ENCODE measurements at regions not wholly inside any gene's neighbourhood (a gene's known extent, or its start where the extent isn't known, plus 50 kb on each side); places are given as distances from the start of the nearest gene placed in this dataset.

- H3K27ac ChIP-seq, result no peak overlapping the region
- H3K27me3 ChIP-seq, result no peaks in the 10 kb centered on the region
- intact Hi-C loops (cut with DNase I), result no loop called here
- no peak for ATAC-seq
- no peaks in the 10 kb centered on the region for H3K9me3 ChIP-seq
- H3K4me3 ChIP-seq, result no peak overlapping the region
- DNase-seq, result no peak
- no peaks in the 10 kb centered on the region for H3K36me3 ChIP-seq
- WGBS (ENCODE audit: insufficient coverage, low coverage, low lambda C conversion rate, missing lambda C conversion rate), result 46% methylated on average over 3 of the region's 5 CpGs
- H3K4me1 ChIP-seq, result no peaks in the 10 kb centered on the region
- TF ChIP-seq POLR2A (IDR thresholded peaks at IDR 0.05) (no peak), CTCF (IDR thresholded peaks at IDR 0.05) (no peak)
Measured at GRCh38 chr5:107277485-107278125, 393.1 kb downstream of the EFNA5 start.

- H3K36me3 ChIP-seq, result no peaks in the 10 kb centered on the region
- no peak for ATAC-seq
- DNase-seq, result no peak
- no peak overlapping the region for H3K4me3 ChIP-seq
- intact Hi-C loops (cut with DNase I), result no loop called here
- H3K4me1 ChIP-seq, result no peaks in the 10 kb centered on the region
- no peak overlapping the region for H3K27ac ChIP-seq
- H3K9me3 ChIP-seq, result no peaks in the 10 kb centered on the region
- TF ChIP-seq CTCF (IDR thresholded peaks at IDR 0.05) (no peak), POLR2A (IDR thresholded peaks at IDR 0.05) (no peak)
- no peaks in the 10 kb centered on the region for H3K27me3 ChIP-seq
- WGBS (ENCODE audit: insufficient coverage, low coverage, low lambda C conversion rate, missing lambda C conversion rate), result 0% methylated on average over 1 of the region's 1 CpG
Measured at GRCh38 chr5:107275333-107275732, 395.4 kb downstream of the EFNA5 start.

GRCh38 chr5:107274571-107274970, 396.2 kb downstream of the EFNA5 start:
- DNase-seq, result no peak
- Histone ChIP-seq H3K27me3 (no peaks in the 10 kb centered on the region), H3K4me3 (no peak overlapping the region), H3K27ac (no peak overlapping the region), H3K9me3 (no peaks in the 10 kb centered on the region), H3K4me1 (no peaks in the 10 kb centered on the region), H3K36me3 (no peaks in the 10 kb centered on the region)
- no peak for ATAC-seq
- TF ChIP-seq CTCF (IDR thresholded peaks at IDR 0.05) (no peak), POLR2A (IDR thresholded peaks at IDR 0.05) (no peak)
- 44% methylated on average over 1 of the region's 1 CpG for WGBS (ENCODE audit: insufficient coverage, low coverage, low lambda C conversion rate, missing lambda C conversion rate)
- intact Hi-C loops (cut with DNase I), result no loop called here

- ATAC-seq (no peak), DNase-seq (no peak)
- H3K27me3 ChIP-seq, result no peaks in the 10 kb centered on the region
- H3K4me1 ChIP-seq, result no peaks in the 10 kb centered on the region
- WGBS (ENCODE audit: insufficient coverage, low coverage, low lambda C conversion rate, missing lambda C conversion rate), result 65% methylated on average over 4 of the region's 4 CpGs
- H3K36me3 ChIP-seq, result no peaks in the 10 kb centered on the region
- H3K4me3 ChIP-seq, result no peak overlapping the region
- intact Hi-C loops (cut with DNase I), result no loop called here
- no peaks in the 10 kb centered on the region for H3K9me3 ChIP-seq
- no peak overlapping the region for H3K27ac ChIP-seq
- TF ChIP-seq POLR2A (IDR thresholded peaks at IDR 0.05) (no peak), CTCF (IDR thresholded peaks at IDR 0.05) (no peak)
Measured at GRCh38 chr5:107272954-107273353, 397.8 kb downstream of the EFNA5 start.

GRCh38 chr5:107272509-107272908, 398.2 kb downstream of the EFNA5 start:
- no peak for ATAC-seq

More at GRCh38 chr5:107272509-107272908, 398.2 kb downstream of the EFNA5 start:
- TF ChIP-seq CTCF (IDR thresholded peaks at IDR 0.05) (no peak), POLR2A (IDR thresholded peaks at IDR 0.05) (no peak)
- Histone ChIP-seq H3K27me3 (no peaks in the 10 kb centered on the region), H3K27ac (no peak overlapping the region), H3K4me1 (no peaks in the 10 kb centered on the region), H3K9me3 (no peaks in the 10 kb centered on the region), H3K4me3 (no peak overlapping the region), H3K36me3 (no peaks in the 10 kb centered on the region)
- intact Hi-C loops (cut with DNase I), result no loop called here
- WGBS (ENCODE audit: insufficient coverage, low coverage, low lambda C conversion rate, missing lambda C conversion rate), result 38% methylated on average over 3 of the region's 3 CpGs
- DNase-seq, result no peak

All from right lobe of liver (tissue), 6 donors.